ENCODE measurements at regions not wholly inside any gene's neighbourhood (a gene's known extent, or its start where the extent isn't known, plus 50 kb on each side); places are given as distances from the start of the nearest gene placed in this dataset.
"Not testable (repeated sequence)": the region's sequence is repeated elsewhere in the genome, so short reads cannot be mapped to it uniquely, and the experiment has no call there.

DNA sequence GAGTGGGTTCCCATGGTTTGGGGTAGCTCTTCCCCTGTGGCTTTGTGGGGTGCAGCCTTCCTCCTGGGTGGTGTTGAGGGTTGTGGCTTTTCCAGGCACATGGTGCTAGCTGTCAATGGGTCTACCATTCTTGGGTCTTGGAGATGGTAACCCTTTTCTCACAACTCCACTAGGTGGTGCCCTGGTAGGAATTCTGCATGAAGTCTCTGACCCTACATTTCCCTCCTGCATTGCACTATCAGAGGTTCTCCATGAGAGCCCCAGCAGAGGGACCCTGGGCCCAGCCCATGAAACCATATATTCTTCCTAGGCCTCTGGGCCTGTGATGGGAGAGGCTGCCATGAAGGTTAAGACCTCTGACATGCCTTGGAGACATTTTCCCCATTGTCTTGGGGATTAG, 1093.3 kb downstream of the SLC16A7 start:
- no peaks in the 10 kb centered on the region for H3K36me3 Mint-ChIP-seq (ENCODE audit: low read depth)
- ATAC-seq (no peak), DNase-seq (no peak)
- no peaks in the 10 kb centered on the region for H3K9me3 ChIP-seq (ENCODE audit: control insufficient read depth, low read length, poor library complexity, severe bottlenecking)
- H3K27ac Mint-ChIP-seq: no peak overlapping the region
- no peaks in the 10 kb centered on the region for H3K4me1 Mint-ChIP-seq
- no peaks in the 10 kb centered on the region for H3K27me3 Mint-ChIP-seq
- H3K4me3 Mint-ChIP-seq: no peak overlapping the region

GRCh38 chr12:60693019-60693626, 1097.3 kb downstream of the SLC16A7 start:
- no peaks in the 10 kb centered on the region for H3K4me1 Mint-ChIP-seq
- no peak for DNase-seq

DNA sequence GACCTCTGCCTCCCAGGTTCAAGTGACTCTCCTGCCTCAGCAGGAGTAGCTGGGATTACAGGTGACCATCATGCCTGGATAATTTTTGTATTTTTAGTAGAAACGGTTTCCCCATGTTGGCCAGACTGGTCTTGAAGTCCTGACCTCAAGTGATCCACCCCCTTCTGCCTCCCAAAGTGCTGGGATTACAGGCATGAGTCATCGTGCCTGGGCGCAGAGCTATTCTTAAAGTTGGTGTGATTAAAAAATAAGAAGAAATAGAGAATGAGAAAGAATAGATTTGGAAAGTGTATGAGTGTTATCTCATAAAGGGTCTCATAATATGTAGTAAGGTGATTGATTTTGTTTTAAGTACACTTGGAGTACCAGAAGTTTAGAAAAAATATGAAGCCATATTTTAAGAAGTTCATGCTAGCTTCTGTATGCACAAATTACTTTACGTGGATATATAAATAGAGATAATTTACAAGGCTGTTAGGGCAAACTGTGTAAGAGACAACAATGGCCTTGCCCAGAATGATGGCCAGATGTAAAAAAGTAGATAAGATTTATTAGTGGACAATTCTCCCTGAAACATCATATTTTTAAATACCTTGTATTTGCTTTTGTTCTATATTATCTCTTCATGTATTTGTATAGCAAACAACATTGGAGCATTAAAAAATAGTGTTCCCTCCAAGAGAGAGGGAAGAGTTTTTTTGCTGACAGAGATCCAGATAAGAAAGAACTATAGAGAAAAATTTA, 1108.5 kb downstream of the SLC16A7 start:
- Mint-ChIP-seq H3K36me3 (ENCODE audit: low read depth) (no peaks in the 10 kb centered on the region), H3K27me3 (no peaks in the 10 kb centered on the region), H3K4me1 (no peaks in the 10 kb centered on the region), H3K4me3 (no peak overlapping the region), H3K27ac (no peak overlapping the region)
- H3K9me3 ChIP-seq (ENCODE audit: control insufficient read depth, low read length, poor library complexity, severe bottlenecking): peaks cover 2% of the 10 kb centered on the region
- ATAC-seq: no peak
- no peak for DNase-seq

More at GRCh38 chr12:60693019-60693626, 1097.3 kb downstream of the SLC16A7 start:
- Mint-ChIP-seq H3K4me3 (no peak overlapping the region), H3K36me3 (ENCODE audit: low read depth) (no peaks in the 10 kb centered on the region), H3K27me3 (no peaks in the 10 kb centered on the region), H3K27ac (no peak overlapping the region)
- H3K9me3 ChIP-seq (ENCODE audit: control insufficient read depth, low read length, poor library complexity, severe bottlenecking): no peaks in the 10 kb centered on the region
- no peak for ATAC-seq

- H3K4me1 Mint-ChIP-seq: no peaks in the 10 kb centered on the region
Measured at GRCh38 chr12:60710246-60710645, 1114.4 kb downstream of the SLC16A7 start.

GRCh38 chr12:60714141-60714900, 1118.5 kb downstream of the SLC16A7 start:
- Mint-ChIP-seq H3K27ac (no peak overlapping the region), H3K4me1 (no peaks in the 10 kb centered on the region), H3K27me3 (no peaks in the 10 kb centered on the region), H3K36me3 (ENCODE audit: low read depth) (no peaks in the 10 kb centered on the region), H3K4me3 (no peak overlapping the region)
- ATAC-seq: no peak
- no peak for DNase-seq
- no peaks in the 10 kb centered on the region for H3K9me3 ChIP-seq (ENCODE audit: control insufficient read depth, low read length, poor library complexity, severe bottlenecking)

More at GRCh38 chr12:60710246-60710645, 1114.4 kb downstream of the SLC16A7 start:
- Mint-ChIP-seq H3K4me3 (no peak overlapping the region), H3K27ac (no peak overlapping the region), H3K36me3 (ENCODE audit: low read depth) (no peaks in the 10 kb centered on the region), H3K27me3 (no peaks in the 10 kb centered on the region)
- H3K9me3 ChIP-seq (ENCODE audit: control insufficient read depth, low read length, poor library complexity, severe bottlenecking): peaks cover 2% of the 10 kb centered on the region
- DNase-seq (no peak), ATAC-seq (no peak)

GRCh38 chr12:60724475-60724874, 1128.6 kb downstream of the SLC16A7 start:
- DNase-seq (no peak), ATAC-seq (no peak)
- no peaks in the 10 kb centered on the region for H3K9me3 ChIP-seq (ENCODE audit: control insufficient read depth, low read length, poor library complexity, severe bottlenecking)
- no peaks in the 10 kb centered on the region for H3K27me3 Mint-ChIP-seq
- no peaks in the 10 kb centered on the region for H3K36me3 Mint-ChIP-seq (ENCODE audit: low read depth)
- no peaks in the 10 kb centered on the region for H3K4me1 Mint-ChIP-seq
- H3K4me3 Mint-ChIP-seq: no peak overlapping the region
- no peak overlapping the region for H3K27ac Mint-ChIP-seq

DNA sequence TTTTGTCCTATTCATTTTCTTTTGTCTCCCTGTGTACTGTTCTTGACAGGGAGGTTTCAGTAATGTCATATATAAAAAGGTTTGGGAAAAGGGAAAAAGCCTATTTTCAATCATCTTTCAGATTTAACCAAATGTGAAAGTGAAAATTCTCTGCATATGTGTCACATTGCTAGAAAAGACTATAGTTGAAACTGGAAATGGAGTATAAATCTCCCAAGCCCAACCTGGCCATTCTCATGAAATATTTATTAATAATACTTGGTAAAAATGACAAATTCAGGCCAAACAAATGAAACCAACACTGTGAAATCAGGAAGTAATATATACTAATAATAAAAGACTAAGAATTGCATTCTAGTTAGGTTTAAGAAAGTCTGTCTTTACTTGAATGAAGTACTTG, 1129.2 kb downstream of the SLC16A7 start:
- Mint-ChIP-seq H3K27ac (no peak overlapping the region), H3K4me3 (no peak overlapping the region), H3K36me3 (ENCODE audit: low read depth) (no peaks in the 10 kb centered on the region), H3K4me1 (no peaks in the 10 kb centered on the region), H3K27me3 (no peaks in the 10 kb centered on the region)
- DNase-seq (no peak), ATAC-seq (no peak)
- H3K9me3 ChIP-seq (ENCODE audit: control insufficient read depth, low read length, poor library complexity, severe bottlenecking): no peaks in the 10 kb centered on the region

DNA sequence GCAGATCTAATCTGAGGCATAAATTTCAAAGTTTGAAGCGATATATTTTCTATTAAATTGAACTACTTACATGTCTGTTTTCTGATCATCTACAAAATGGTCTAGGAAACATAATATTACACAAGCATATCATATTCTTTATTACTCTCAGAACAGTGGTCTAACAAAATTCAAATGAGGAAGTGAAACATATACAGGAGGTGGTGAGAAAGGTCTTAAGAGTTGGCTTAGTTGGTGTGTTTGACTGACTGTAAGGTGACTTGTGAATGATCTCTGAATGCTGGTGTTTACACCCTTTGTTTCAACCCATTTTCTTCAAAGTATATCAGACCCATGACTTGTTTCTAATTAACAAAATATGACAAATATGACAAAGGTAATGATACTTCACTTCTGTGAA, 1156.8 kb downstream of the SLC16A7 start:
- no peaks in the 10 kb centered on the region for H3K27me3 Mint-ChIP-seq
- DNase-seq (no peak), ATAC-seq (no peak)
- no peak overlapping the region for H3K27ac Mint-ChIP-seq
- H3K4me1 Mint-ChIP-seq: no peaks in the 10 kb centered on the region
- H3K9me3 ChIP-seq (ENCODE audit: control insufficient read depth, low read length, poor library complexity, severe bottlenecking): no peaks in the 10 kb centered on the region
- no peak overlapping the region for H3K4me3 Mint-ChIP-seq
- no peaks in the 10 kb centered on the region for H3K36me3 Mint-ChIP-seq (ENCODE audit: low read depth)

- Mint-ChIP-seq H3K4me3 (no peak overlapping the region), H3K27me3 (no peaks in the 10 kb centered on the region), H3K27ac (no peak overlapping the region), H3K36me3 (ENCODE audit: low read depth) (no peaks in the 10 kb centered on the region), H3K4me1 (no peaks in the 10 kb centered on the region)
- no peaks in the 10 kb centered on the region for H3K9me3 ChIP-seq (ENCODE audit: control insufficient read depth, low read length, poor library complexity, severe bottlenecking)
- no peak for ATAC-seq
- no peak for DNase-seq
Measured at GRCh38 chr12:60758224-60758623, 1162.4 kb downstream of the SLC16A7 start.

DNA sequence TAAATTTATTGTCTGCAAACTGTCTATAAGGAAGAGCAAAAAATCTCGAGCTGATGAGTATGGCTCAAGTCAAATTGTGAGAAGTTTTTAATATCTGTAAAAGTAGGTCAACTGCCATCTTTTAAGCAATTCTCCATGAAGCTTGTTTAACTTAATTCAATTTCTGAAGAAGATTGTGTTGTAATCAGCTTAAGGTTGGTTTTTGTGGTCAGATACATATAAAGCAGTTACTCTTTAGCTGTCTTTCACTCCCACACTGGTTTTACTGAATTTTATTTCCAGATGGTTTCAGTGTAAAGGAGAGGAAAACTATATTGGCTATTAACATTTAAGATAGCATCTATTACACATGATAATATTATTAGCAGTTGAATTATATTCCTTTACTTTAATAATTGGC, 1165.1 kb downstream of the SLC16A7 start:
- Mint-ChIP-seq H3K4me1 (no peaks in the 10 kb centered on the region), H3K27ac (no peak overlapping the region), H3K27me3 (no peaks in the 10 kb centered on the region), H3K36me3 (ENCODE audit: low read depth) (no peaks in the 10 kb centered on the region), H3K4me3 (no peak overlapping the region)
- ATAC-seq (no peak), DNase-seq (no peak)
- H3K9me3 ChIP-seq (ENCODE audit: control insufficient read depth, low read length, poor library complexity, severe bottlenecking): no peaks in the 10 kb centered on the region

- not testable (repeated sequence) for ATAC-seq, H3K27me3 Mint-ChIP-seq
Measured at GRCh38 chr12:60801166-60801565, 1205.3 kb downstream of the SLC16A7 start.

GRCh38 chr12:60803147-60803546, 1207.3 kb downstream of the SLC16A7 start:
- no peaks in the 10 kb centered on the region for H3K9me3 ChIP-seq (ENCODE audit: control insufficient read depth, low read length, poor library complexity, severe bottlenecking)
- no peaks in the 10 kb centered on the region for H3K27me3 Mint-ChIP-seq
- no peaks in the 10 kb centered on the region for H3K4me1 Mint-ChIP-seq
- H3K4me3 Mint-ChIP-seq: no peak overlapping the region
- ATAC-seq (no peak), DNase-seq (no peak)
- no peaks in the 10 kb centered on the region for H3K36me3 Mint-ChIP-seq (ENCODE audit: low read depth)
- H3K27ac Mint-ChIP-seq: no peak overlapping the region

More at GRCh38 chr12:60801166-60801565, 1205.3 kb downstream of the SLC16A7 start:
- not testable (repeated sequence) for H3K4me1 Mint-ChIP-seq; H3K27ac Mint-ChIP-seq; H3K36me3 Mint-ChIP-seq (ENCODE audit: low read depth); DNase-seq; H3K4me3 Mint-ChIP-seq; H3K9me3 ChIP-seq (ENCODE audit: control insufficient read depth, low read length, poor library complexity, severe bottlenecking)

DNA sequence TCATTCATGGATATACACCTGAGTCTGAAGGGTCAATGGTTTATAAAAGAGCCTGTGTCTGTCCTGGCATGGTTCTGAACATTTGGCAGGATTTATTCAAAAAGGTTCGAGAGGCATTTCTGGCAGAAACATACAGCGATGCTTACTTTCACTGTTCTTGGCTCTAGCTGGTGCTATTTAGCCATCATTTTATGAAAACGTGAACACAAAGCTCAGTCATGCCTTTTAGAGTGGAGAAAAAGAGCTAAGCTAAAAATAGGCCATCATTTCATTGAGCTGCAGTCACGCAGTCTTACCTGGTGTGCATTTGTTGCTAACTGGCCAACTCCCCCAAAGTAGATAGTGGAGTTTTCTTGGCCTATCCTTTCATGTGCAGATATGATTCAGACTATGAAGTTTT, 1209.5 kb downstream of the SLC16A7 start:
- Mint-ChIP-seq H3K4me1 (no peaks in the 10 kb centered on the region), H3K27me3 (no peaks in the 10 kb centered on the region), H3K36me3 (ENCODE audit: low read depth) (no peaks in the 10 kb centered on the region), H3K27ac (no peak overlapping the region), H3K4me3 (no peak overlapping the region)
- H3K9me3 ChIP-seq (ENCODE audit: control insufficient read depth, low read length, poor library complexity, severe bottlenecking): no peaks in the 10 kb centered on the region
- DNase-seq: no peak
- no peak for ATAC-seq
